ENCODE measurements at regions not wholly inside any gene's neighbourhood (a gene's known extent, or its start where the extent isn't known, plus 50 kb on each side); places are given as distances from the start of the nearest gene placed in this dataset.
"Not testable (repeated sequence)": the region's sequence is repeated elsewhere in the genome, so short reads cannot be mapped to it uniquely, and the experiment has no call there.

GRCh38 chr3:35305406-35305805, 333.9 kb upstream of the ARPP21 start:
- DNase-seq (ENCODE audit: extremely low read depth, insufficient read length), result no peak
- Histone ChIP-seq H3K4me3 (replicated peaks; ENCODE audit: low read depth, low read length) (no peak overlapping the region), H3K27me3 (replicated peaks; ENCODE audit: control insufficient read depth, insufficient read depth, low read length) (no peaks in the 10 kb centered on the region), H3K36me3 (ENCODE audit: control insufficient read depth, insufficient read depth, low read length) (no peaks in the 10 kb centered on the region)
- no peak for TF ChIP-seq CTCF (IDR thresholded peaks at IDR 0.05; ENCODE audit: insufficient read depth, low read length, poor library complexity, severe bottlenecking)

GRCh38 chr3:35307296-35307695, 332.0 kb upstream of the ARPP21 start:
- H3K36me3 ChIP-seq (ENCODE audit: control insufficient read depth, insufficient read depth, low read length), result no peaks in the 10 kb centered on the region
- H3K4me3 ChIP-seq (replicated peaks; ENCODE audit: low read depth, low read length), result no peak overlapping the region
- TF ChIP-seq CTCF (IDR thresholded peaks at IDR 0.05; ENCODE audit: insufficient read depth, low read length, poor library complexity, severe bottlenecking), result no peak
- no peaks in the 10 kb centered on the region for H3K27me3 ChIP-seq (replicated peaks; ENCODE audit: control insufficient read depth, insufficient read depth, low read length)
- DNase-seq (ENCODE audit: extremely low read depth, insufficient read length), result no peak

- H3K36me3 ChIP-seq (ENCODE audit: control insufficient read depth, insufficient read depth, low read length); H3K4me3 ChIP-seq (replicated peaks; ENCODE audit: low read depth, low read length); H3K27me3 ChIP-seq (replicated peaks; ENCODE audit: control insufficient read depth, insufficient read depth, low read length); DNase-seq (ENCODE audit: extremely low read depth, insufficient read length): not testable (repeated sequence)
These were observed 322.5 kb upstream of the ARPP21 start for GRCh38 chr3:35316841-35317240.

- H3K4me3 ChIP-seq (replicated peaks; ENCODE audit: low read depth, low read length), result no peak overlapping the region
- no peaks in the 10 kb centered on the region for H3K36me3 ChIP-seq (ENCODE audit: control insufficient read depth, insufficient read depth, low read length)
- no peak for DNase-seq (ENCODE audit: extremely low read depth, insufficient read length)
- no peak for TF ChIP-seq CTCF (IDR thresholded peaks at IDR 0.05; ENCODE audit: insufficient read depth, low read length, poor library complexity, severe bottlenecking)
- H3K27me3 ChIP-seq (replicated peaks; ENCODE audit: control insufficient read depth, insufficient read depth, low read length), result no peaks in the 10 kb centered on the region
These were observed 318.5 kb upstream of the ARPP21 start for GRCh38 chr3:35320646-35321407.

GRCh38 chr3:35322070-35322469, 317.3 kb upstream of the ARPP21 start:
- TF ChIP-seq CTCF (IDR thresholded peaks at IDR 0.05; ENCODE audit: insufficient read depth, low read length, poor library complexity, severe bottlenecking), result no peak
- no peak for DNase-seq (ENCODE audit: extremely low read depth, insufficient read length)
- Histone ChIP-seq H3K27me3 (replicated peaks; ENCODE audit: control insufficient read depth, insufficient read depth, low read length) (no peaks in the 10 kb centered on the region), H3K4me3 (replicated peaks; ENCODE audit: low read depth, low read length) (no peak overlapping the region), H3K36me3 (ENCODE audit: control insufficient read depth, insufficient read depth, low read length) (no peaks in the 10 kb centered on the region)

- Histone ChIP-seq H3K36me3 (ENCODE audit: control insufficient read depth, insufficient read depth, low read length) (no peaks in the 10 kb centered on the region), H3K4me3 (replicated peaks; ENCODE audit: low read depth, low read length) (no peak overlapping the region)
These were observed 303.6 kb upstream of the ARPP21 start for GRCh38 chr3:35335703-35336102.

More at GRCh38 chr3:35335703-35336102, 303.6 kb upstream of the ARPP21 start:
- TF ChIP-seq CTCF (IDR thresholded peaks at IDR 0.05; ENCODE audit: insufficient read depth, low read length, poor library complexity, severe bottlenecking), result no peak
- DNase-seq (ENCODE audit: extremely low read depth, insufficient read length), result no peak
- H3K27me3 ChIP-seq (replicated peaks; ENCODE audit: control insufficient read depth, insufficient read depth, low read length), result no peaks in the 10 kb centered on the region

Measured in GM06990 (cell line).